NCI-H2081 (cell line): ENCODE measurements at regions not wholly inside any gene's neighbourhood (a gene's known extent, or its start where the extent isn't known, plus 50 kb on each side); places are given as distances from the start of the nearest gene placed in this dataset.

Experiments
- DNase-seq, 2 experiments: peaks; one replicate each; lab custom pipeline; 2025; lab: John Stamatoyannopoulos, UW

- DNase-seq, result no peak
Measured at GRCh38 chr6:119543332-119543731, 193.8 kb upstream of the MAN1A1 start.

- no peak for DNase-seq
Measured at GRCh38 chr6:119542037-119542436, 192.5 kb upstream of the MAN1A1 start.

GRCh38 chr6:119541132-119541905, 191.8 kb upstream of the MAN1A1 start:
- no peak for DNase-seq

- no peak for DNase-seq
Measured at GRCh38 chr6:119540417-119540816, 190.9 kb upstream of the MAN1A1 start.

- DNase-seq, result no peak
Measured at GRCh38 chr6:119539066-119539746, 189.6 kb upstream of the MAN1A1 start.

- DNase-seq, result no peak
Measured at GRCh38 chr6:119536666-119537065, 187.1 kb upstream of the MAN1A1 start.

GRCh38 chr6:119535332-119535731, 185.8 kb upstream of the MAN1A1 start:
- no peak for DNase-seq

- peak; percentile 49 to 81 for DNase-seq
Measured at GRCh38 chr6:119533603-119534279, 184.2 kb upstream of the MAN1A1 start.

GRCh38 chr6:119527231-119527578, 177.6 kb upstream of the MAN1A1 start:
- no peak for DNase-seq

- no peak for DNase-seq
Measured at GRCh38 chr6:119526561-119527230, 177.1 kb upstream of the MAN1A1 start.

GRCh38 chr6:119524410-119524809, 174.8 kb upstream of the MAN1A1 start:
- DNase-seq, result no peak

- no peak for DNase-seq
Measured at GRCh38 chr6:119523556-119523955, 174.0 kb upstream of the MAN1A1 start.

GRCh38 chr6:119521251-119521650, 171.7 kb upstream of the MAN1A1 start:
- peak; percentile 37 to 48 for DNase-seq

GRCh38 chr6:119517428-119517827, 167.9 kb upstream of the MAN1A1 start:
- no peak for DNase-seq

- no peak for DNase-seq
Measured at GRCh38 chr6:119514345-119514744, 164.8 kb upstream of the MAN1A1 start.

- DNase-seq, result no peak
Measured at GRCh38 chr6:119511024-119511423, 161.5 kb upstream of the MAN1A1 start.

- DNase-seq, result no peak
Measured at GRCh38 chr6:119510246-119510645, 160.7 kb upstream of the MAN1A1 start.

GRCh38 chr6:119506631-119507174, 157.1 kb upstream of the MAN1A1 start:
- DNase-seq, result no peak

- no peak for DNase-seq
Measured at GRCh38 chr6:119501798-119502483, 152.4 kb upstream of the MAN1A1 start.

GRCh38 chr6:119499797-119500196, 150.2 kb upstream of the MAN1A1 start:
- DNase-seq, result no peak

GRCh38 chr6:119497988-119498727, 148.6 kb upstream of the MAN1A1 start:
- DNase-seq, result no peak
